ENCODE measurements at regions not wholly inside any gene's neighbourhood (a gene's known extent, or its start where the extent isn't known, plus 50 kb on each side); places are given as distances from the start of the nearest gene placed in this dataset.

DNA sequence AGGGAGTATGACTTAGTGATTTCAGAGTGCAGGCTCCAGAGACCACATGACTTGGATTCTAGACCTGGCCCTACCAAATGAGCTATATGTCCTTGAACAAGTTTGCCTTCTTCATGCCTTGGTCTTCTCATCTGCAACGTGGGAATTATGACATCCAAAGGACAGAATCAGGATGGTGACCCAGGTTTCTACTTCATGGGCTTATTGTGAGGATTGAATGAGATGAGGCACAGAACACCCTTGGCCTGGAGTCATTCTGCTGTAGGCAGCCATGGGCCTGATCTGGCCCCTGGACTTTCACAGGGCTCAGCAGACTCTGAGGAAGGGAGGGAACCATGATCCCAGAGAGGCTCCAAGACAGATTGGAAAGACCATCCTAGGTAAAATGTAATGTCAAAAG is 85.6 kb upstream of the HAAO start:
- Histone ChIP-seq H3K9me3 (ENCODE audit: control insufficient read depth, insufficient read depth, low read length) (no peaks in the 10 kb centered on the region), H3K4me3 (ENCODE audit: low read depth, low read length) (no peak overlapping the region), H3K27me3 (ENCODE audit: control insufficient read depth, insufficient read depth, low read length) (no peaks in the 10 kb centered on the region), H3K27ac (ENCODE audit: low read depth, low read length) (peak overlapping the region; percentile 31)
- DNase-seq (ENCODE audit: low read depth, low spot score), result no peak
- ChIA-PET CTCF (interaction anchor here (1.0 kb wide), 1 partner anchor 19 kb away, joined by 3 read pairs; no protein-coding TSS in a partner anchor), POLR2A (interaction anchor here (0.7 kb wide), 1 partner anchor 19 kb away, joined by 3 read pairs; no protein-coding TSS in a partner anchor)
- TF ChIP-seq, protein P1, sequence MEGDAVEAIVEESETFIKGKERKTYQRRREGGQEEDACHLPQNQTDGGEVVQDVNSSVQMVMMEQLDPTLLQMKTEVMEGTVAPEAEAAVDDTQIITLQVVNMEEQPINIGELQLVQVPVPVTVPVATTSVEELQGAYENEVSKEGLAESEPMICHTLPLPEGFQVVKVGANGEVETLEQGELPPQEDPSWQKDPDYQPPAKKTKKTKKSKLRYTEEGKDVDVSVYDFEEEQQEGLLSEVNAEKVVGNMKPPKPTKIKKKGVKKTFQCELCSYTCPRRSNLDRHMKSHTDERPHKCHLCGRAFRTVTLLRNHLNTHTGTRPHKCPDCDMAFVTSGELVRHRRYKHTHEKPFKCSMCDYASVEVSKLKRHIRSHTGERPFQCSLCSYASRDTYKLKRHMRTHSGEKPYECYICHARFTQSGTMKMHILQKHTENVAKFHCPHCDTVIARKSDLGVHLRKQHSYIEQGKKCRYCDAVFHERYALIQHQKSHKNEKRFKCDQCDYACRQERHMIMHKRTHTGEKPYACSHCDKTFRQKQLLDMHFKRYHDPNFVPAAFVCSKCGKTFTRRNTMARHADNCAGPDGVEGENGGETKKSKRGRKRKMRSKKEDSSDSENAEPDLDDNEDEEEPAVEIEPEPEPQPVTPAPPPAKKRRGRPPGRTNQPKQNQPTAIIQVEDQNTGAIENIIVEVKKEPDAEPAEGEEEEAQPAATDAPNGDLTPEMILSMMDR (IDR thresholded peaks at IDR 0.05; ENCODE audit: low read depth, low read length), result no peak

DNA sequence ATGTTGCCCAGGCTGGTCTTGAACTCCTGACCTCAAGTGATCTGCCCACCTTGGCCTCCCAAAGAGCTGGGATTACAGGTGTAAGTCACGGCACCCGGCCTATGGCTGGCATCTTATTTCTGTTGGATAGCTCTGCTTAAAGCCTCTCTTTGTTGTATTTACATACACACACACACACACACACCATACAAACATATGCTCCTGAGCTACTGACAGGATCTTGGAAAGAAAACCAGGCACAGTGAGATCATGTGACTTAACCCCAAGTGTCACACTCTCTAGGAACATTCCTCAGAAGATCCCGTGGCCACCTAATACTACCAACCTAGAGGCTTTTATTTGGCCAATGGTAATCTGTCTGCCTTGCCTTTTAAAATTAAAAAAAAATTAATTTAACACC is 85.1 kb upstream of the HAAO start:
- ChIA-PET CTCF (interaction anchor here (1.0 kb wide), 1 partner anchor 18 kb away, joined by 3 read pairs; no protein-coding TSS in a partner anchor), POLR2A (interaction anchor here (0.7 kb wide), 1 partner anchor 19 kb away, joined by 3 read pairs; no protein-coding TSS in a partner anchor)
- H3K27me3 ChIP-seq (ENCODE audit: control insufficient read depth, insufficient read depth, low read length), result no peaks in the 10 kb centered on the region
- DNase-seq (ENCODE audit: low read depth, low spot score), result no peak
- H3K27ac ChIP-seq (ENCODE audit: low read depth, low read length), result no peak overlapping the region
- no peaks in the 10 kb centered on the region for H3K9me3 ChIP-seq (ENCODE audit: control insufficient read depth, insufficient read depth, low read length)
- TF ChIP-seq, protein P1 (IDR thresholded peaks at IDR 0.05; ENCODE audit: low read depth, low read length), result no peak
- no peak overlapping the region for H3K4me3 ChIP-seq (ENCODE audit: low read depth, low read length)

DNA sequence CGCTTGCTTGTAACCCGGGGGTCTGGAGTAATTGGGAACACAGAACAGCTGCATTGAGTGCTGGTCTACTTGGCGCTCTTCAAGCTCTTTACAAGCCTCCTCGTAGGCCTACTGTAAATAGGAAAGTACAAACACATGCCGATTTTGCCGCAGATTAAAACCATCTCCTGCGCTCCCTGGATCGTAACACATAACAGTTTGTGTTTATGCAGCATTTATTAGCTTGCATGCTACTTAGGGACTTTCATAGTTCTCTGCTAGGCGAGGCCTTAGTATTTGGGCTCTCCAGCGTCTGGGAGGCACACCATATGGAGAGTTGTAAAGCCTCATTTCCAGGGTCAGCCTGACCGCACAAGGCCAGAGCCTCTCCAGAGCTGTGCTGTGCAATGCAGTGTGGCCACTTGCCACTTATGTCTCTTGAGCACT is 84.0 kb upstream of the HAAO start:
- Histone ChIP-seq H3K4me3 (ENCODE audit: low read depth, low read length) (no peak overlapping the region), H3K9me3 (ENCODE audit: control insufficient read depth, insufficient read depth, low read length) (no peaks in the 10 kb centered on the region), H3K27ac (ENCODE audit: low read depth, low read length) (no peak overlapping the region), H3K27me3 (ENCODE audit: control insufficient read depth, insufficient read depth, low read length) (no peaks in the 10 kb centered on the region)
- ChIA-PET POLR2A (no interaction called here), CTCF (no interaction called here)
- TF ChIP-seq, protein P1 (IDR thresholded peaks at IDR 0.05; ENCODE audit: low read depth, low read length), result no peak
- no peak for DNase-seq (ENCODE audit: low read depth, low spot score)

DNA sequence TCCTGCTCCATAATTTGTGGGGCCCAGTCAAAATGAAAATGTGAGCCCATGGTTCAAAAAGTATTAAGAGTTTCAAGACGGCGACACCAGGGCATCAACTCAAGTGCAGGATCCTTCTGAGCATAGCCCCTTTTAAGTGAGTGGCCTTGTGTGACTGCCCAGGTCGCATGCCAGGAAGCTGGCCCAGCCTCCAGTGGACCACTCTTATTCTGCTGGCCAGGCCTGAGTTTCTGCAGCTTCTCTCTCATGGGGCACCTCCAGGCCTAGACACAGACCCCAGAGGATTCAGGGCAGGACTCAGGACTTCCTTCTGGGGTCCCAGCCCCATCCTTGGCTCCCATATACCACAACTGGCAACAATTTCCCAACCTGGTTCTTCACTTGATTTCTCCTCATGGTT is 83.5 kb upstream of the HAAO start:
- no peak overlapping the region for H3K27ac ChIP-seq (ENCODE audit: low read depth, low read length)
- TF ChIP-seq, protein P1 (IDR thresholded peaks at IDR 0.05; ENCODE audit: low read depth, low read length), result no peak
- CTCF ChIA-PET, result no interaction called here

DNA sequence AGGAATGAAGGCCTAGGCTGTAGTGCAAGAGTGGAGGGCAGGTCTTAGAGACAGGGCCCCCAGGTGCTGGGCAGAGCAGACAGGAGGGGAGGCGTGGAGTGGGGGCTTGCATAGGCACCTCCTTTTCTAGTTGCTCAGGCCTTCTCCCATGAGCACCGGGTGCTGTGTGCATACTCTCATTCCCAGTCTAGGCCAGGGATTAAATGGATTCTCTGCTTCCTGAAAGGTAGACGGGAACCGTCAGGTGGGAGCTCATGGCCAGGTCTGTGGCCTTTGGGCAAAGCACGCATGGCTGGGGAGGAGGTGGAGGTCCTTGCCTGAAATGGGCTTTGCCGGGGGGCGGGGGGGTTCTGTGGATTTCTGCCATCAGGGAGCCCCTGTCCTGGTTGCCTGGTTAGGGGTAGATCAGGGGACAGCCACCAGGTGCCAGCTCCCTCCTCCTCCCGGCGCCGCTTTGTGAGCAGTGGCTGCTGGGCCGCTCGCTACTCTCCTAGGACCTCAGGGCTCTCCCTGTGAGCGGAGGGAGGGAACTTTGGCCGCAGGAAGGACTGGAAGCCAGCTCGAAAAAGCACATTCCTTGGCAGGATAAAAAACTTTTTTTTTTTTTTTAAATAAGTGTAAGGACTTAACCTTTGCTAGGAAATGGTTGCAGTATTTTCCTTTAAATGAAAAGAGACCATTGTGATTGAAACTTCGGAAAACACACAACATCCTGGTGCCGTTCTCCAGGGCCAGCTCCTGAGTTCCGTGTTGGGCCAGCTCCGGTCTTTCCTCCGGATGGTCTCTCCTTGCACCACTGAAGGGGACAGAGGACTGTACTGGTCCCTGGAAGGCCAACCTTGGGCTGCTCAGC is 82.8 kb upstream of the HAAO start:
- TF ChIP-seq, protein P1 (IDR thresholded peaks at IDR 0.05; ENCODE audit: low read depth, low read length), result no peak
- DNase-seq (ENCODE audit: low read depth, low spot score), result no peak
- no peaks in the 10 kb centered on the region for H3K27me3 ChIP-seq (ENCODE audit: control insufficient read depth, insufficient read depth, low read length)
- H3K27ac ChIP-seq (ENCODE audit: low read depth, low read length), result no peak overlapping the region
- no peaks in the 10 kb centered on the region for H3K9me3 ChIP-seq (ENCODE audit: control insufficient read depth, insufficient read depth, low read length)
- ChIA-PET POLR2A (interaction anchor here (0.7 kb wide), 1 partner anchor 401 kb away, joined by 3 read pairs; no protein-coding TSS in a partner anchor), CTCF (no interaction called here)
- H3K4me3 ChIP-seq (ENCODE audit: low read depth, low read length), result no peak overlapping the region

More for the DNA sequence above, 83.5 kb upstream of the HAAO start:
- Histone ChIP-seq H3K27me3 (ENCODE audit: control insufficient read depth, insufficient read depth, low read length) (no peaks in the 10 kb centered on the region), H3K4me3 (ENCODE audit: low read depth, low read length) (no peak overlapping the region), H3K9me3 (ENCODE audit: control insufficient read depth, insufficient read depth, low read length) (no peaks in the 10 kb centered on the region)
- DNase-seq (ENCODE audit: low read depth, low spot score), result no peak
- POLR2A ChIA-PET, result interaction anchor here (0.7 kb wide), 1 partner anchor 401 kb away, joined by 3 read pairs; no protein-coding TSS in a partner anchor

All from AG04450 (cell line).